OCI-LY3 (cell line): ENCODE measurements at regions not wholly inside any gene's neighbourhood (a gene's known extent, or its start where the extent isn't known, plus 50 kb on each side); places are given as distances from the start of the nearest gene placed in this dataset.

Experiments
- EZH2phosphoT487 ChIP-seq: fragments of 200-600 bp; shearing (Covaris generic); IDR thresholded peaks from 2 replicates; pipeline ENCODE4 v1.6.1; 2018; ENCODE audit warnings: antibody characterized with exemption, mixed run types, low read depth
- TF ChIP-seq, protein P1 (sequence below): fragments of 200-600, 300-600 bp; sonication (generic); IDR thresholded peaks from 2 replicates; pipeline ENCODE4 v1.5.1; 2014; ENCODE audit warnings: antibody characterized with exemption, low read length, low read depth

- TF ChIP-seq, protein P1, sequence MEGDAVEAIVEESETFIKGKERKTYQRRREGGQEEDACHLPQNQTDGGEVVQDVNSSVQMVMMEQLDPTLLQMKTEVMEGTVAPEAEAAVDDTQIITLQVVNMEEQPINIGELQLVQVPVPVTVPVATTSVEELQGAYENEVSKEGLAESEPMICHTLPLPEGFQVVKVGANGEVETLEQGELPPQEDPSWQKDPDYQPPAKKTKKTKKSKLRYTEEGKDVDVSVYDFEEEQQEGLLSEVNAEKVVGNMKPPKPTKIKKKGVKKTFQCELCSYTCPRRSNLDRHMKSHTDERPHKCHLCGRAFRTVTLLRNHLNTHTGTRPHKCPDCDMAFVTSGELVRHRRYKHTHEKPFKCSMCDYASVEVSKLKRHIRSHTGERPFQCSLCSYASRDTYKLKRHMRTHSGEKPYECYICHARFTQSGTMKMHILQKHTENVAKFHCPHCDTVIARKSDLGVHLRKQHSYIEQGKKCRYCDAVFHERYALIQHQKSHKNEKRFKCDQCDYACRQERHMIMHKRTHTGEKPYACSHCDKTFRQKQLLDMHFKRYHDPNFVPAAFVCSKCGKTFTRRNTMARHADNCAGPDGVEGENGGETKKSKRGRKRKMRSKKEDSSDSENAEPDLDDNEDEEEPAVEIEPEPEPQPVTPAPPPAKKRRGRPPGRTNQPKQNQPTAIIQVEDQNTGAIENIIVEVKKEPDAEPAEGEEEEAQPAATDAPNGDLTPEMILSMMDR, result no peak
- no peak for TF ChIP-seq EZH2phosphoT487
Observed at GRCh38 chr9:73264631-73265030, 113.0 kb downstream of the ANXA1 start.
